Liver (tissue), 3 donors: ENCODE measurements at regions not wholly inside any gene's neighbourhood (a gene's known extent, or its start where the extent isn't known, plus 50 kb on each side); places are given as distances from the start of the nearest gene placed in this dataset.

Experiments used
- EGR1 ChIP-seq, 2 donors: IDR thresholded peaks; 2 replicates each; pipeline ENCODE4 v1.6.1; 2016 to 2018; ENCODE audit warnings: antibody characterized with exemption in 2 of 2, low read depth in 2 of 2
- FOXA1 ChIP-seq: IDR thresholded peaks from 2 replicates; pipeline ENCODE4 v1.6.1; 2016; ENCODE audit warnings: antibody characterized with exemption
- HNF4G ChIP-seq: IDR thresholded peaks from 2 replicates; pipeline ENCODE4 v1.6.1; 2016; ENCODE audit warnings: antibody characterized with exemption
- RAD21 ChIP-seq, 2 donors: IDR thresholded peaks; 2 replicates each; pipeline ENCODE4 v1.6.1; 2016; ENCODE audit warnings: antibody characterized with exemption in 2 of 2, mild to moderate bottlenecking in 2 of 2
- SP1 ChIP-seq: IDR thresholded peaks from 2 replicates; pipeline ENCODE4 v1.6.1; 2018; ENCODE audit warnings: antibody characterized with exemption, mild to moderate bottlenecking
- TAF1 ChIP-seq: conservative IDR thresholded peaks from 2 replicates; pipeline ENCODE4 v1.6.1; 2016; ENCODE audit warnings: antibody characterized with exemption, mild to moderate bottlenecking
- YY1 ChIP-seq: IDR thresholded peaks from 2 replicates; pipeline ENCODE4 v1.6.1; 2016; ENCODE audit warnings: antibody characterized with exemption, mild to moderate bottlenecking
- TF ChIP-seq, protein P1 (sequence below): fragments of 150-350 bp; IDR thresholded peaks from 2 replicates; pipeline ENCODE4 v1.5.1; 2017; ENCODE audit warnings: improper control_type of control experiment, low read depth, low read length; ENCODE audit not compliant: missing input control
- TF ChIP-seq, protein P2 (sequence below): IDR thresholded peaks from 2 replicates; pipeline ENCODE4 v1.6.1; 2016; ENCODE audit warnings: antibody characterized with exemption
- TF ChIP-seq, protein P3 (sequence below): IDR thresholded peaks from 2 replicates; pipeline ENCODE4 v1.6.1; 2016; ENCODE audit warnings: antibody characterized with exemption
- donor health status: healthy.
- donor health status: healthy.

DNA sequence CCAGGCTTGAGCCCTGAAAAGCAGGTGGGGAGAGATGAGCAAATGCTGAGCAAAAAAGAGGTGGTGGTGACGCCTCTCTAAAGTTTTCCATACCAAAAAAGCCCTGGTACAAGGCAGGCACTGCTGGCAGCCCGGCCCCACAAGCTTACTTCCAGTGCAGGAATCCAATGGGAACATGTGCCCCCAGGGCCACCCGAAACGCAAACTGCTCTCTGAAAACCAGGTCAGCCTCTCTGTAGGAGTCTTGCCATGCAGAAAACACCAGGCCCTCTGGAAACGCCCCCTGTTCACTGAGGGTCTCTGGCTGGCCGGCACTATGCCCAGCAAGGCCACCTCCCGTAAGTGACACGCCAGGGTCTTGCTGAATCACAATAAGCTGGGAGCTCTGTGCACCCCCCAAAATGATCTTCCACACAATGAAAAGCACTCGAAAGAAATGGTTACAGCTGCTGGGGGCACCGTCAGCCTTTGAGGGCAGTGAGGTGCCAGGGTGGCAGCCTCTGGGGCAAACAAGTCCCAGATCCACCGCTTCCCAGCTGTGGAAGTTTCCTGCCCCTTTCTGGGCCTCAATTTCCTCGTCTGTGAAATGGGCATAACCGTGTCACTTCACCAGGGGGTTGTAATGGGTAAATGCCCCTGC is 170.5 kb downstream of the TOMM20 start:
- TF ChIP-seq, protein P1, sequence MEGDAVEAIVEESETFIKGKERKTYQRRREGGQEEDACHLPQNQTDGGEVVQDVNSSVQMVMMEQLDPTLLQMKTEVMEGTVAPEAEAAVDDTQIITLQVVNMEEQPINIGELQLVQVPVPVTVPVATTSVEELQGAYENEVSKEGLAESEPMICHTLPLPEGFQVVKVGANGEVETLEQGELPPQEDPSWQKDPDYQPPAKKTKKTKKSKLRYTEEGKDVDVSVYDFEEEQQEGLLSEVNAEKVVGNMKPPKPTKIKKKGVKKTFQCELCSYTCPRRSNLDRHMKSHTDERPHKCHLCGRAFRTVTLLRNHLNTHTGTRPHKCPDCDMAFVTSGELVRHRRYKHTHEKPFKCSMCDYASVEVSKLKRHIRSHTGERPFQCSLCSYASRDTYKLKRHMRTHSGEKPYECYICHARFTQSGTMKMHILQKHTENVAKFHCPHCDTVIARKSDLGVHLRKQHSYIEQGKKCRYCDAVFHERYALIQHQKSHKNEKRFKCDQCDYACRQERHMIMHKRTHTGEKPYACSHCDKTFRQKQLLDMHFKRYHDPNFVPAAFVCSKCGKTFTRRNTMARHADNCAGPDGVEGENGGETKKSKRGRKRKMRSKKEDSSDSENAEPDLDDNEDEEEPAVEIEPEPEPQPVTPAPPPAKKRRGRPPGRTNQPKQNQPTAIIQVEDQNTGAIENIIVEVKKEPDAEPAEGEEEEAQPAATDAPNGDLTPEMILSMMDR = no peak
- TF ChIP-seq EGR1 (IDR thresholded peaks at IDR 0.05; ENCODE audit: low read depth in 2 of 2) = no peak
- no peak for TF ChIP-seq YY1
- TF ChIP-seq, protein P2, sequence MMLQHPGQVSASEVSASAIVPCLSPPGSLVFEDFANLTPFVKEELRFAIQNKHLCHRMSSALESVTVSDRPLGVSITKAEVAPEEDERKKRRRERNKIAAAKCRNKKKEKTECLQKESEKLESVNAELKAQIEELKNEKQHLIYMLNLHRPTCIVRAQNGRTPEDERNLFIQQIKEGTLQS = no peak
- no peak for TF ChIP-seq TAF1
- TF ChIP-seq HNF4G = peak; percentile 8
- peak in 1 of 2 donors; percentile 59 for TF ChIP-seq RAD21 (IDR thresholded peaks at IDR 0.05)
- TF ChIP-seq FOXA1 = no peak
- peak; percentile 84 for TF ChIP-seq SP1
- TF ChIP-seq, protein P3, sequence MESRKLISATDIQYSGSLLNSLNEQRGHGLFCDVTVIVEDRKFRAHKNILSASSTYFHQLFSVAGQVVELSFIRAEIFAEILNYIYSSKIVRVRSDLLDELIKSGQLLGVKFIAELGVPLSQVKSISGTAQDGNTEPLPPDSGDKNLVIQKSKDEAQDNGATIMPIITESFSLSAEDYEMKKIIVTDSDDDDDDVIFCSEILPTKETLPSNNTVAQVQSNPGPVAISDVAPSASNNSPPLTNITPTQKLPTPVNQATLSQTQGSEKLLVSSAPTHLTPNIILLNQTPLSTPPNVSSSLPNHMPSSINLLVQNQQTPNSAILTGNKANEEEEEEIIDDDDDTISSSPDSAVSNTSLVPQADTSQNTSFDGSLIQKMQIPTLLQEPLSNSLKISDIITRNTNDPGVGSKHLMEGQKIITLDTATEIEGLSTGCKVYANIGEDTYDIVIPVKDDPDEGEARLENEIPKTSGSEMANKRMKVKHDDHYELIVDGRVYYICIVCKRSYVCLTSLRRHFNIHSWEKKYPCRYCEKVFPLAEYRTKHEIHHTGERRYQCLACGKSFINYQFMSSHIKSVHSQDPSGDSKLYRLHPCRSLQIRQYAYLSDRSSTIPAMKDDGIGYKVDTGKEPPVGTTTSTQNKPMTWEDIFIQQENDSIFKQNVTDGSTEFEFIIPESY = no peak
